Stimulated activated CD8-positive, alpha-beta memory T cell treated with anti-CD3 and anti-CD28 coated beads, Interleukin-12 subunit alpha, Interleukin-12 subunit beta, amount 100 ng/mL, for 24 hours (primary cell): ENCODE measurements at regions not wholly inside any gene's neighbourhood (a gene's known extent, or its start where the extent isn't known, plus 50 kb on each side); places are given as distances from the start of the nearest gene placed in this dataset.

Experiments
- DNase-seq: peaks from one replicate; pipeline ENCODE4 v3.0.0-alpha.2; 2020; ENCODE audit errors: extremely low read depth

- no peak for DNase-seq
Measured at GRCh38 chr15:69816522-69816921, 281.2 kb downstream of the TLE3 start.

- DNase-seq, result no peak
Measured at GRCh38 chr15:69818529-69818928, 279.2 kb downstream of the TLE3 start.

GRCh38 chr15:69819371-69819770, 278.3 kb downstream of the TLE3 start:
- no peak for DNase-seq

- DNase-seq, result no peak
Measured at GRCh38 chr15:69820819-69821218, 276.9 kb downstream of the TLE3 start.

- DNase-seq, result no peak
Measured at GRCh38 chr15:69823223-69823907, 274.4 kb downstream of the TLE3 start.

GRCh38 chr15:69824075-69824876, 273.4 kb downstream of the TLE3 start:
- no peak for DNase-seq

GRCh38 chr15:69824877-69825406, 272.8 kb downstream of the TLE3 start:
- DNase-seq, result no peak

- no peak for DNase-seq
Measured at GRCh38 chr15:69825941-69826818, 271.5 kb downstream of the TLE3 start.

- DNase-seq, result no peak
Measured at GRCh38 chr15:69826819-69827175, 270.9 kb downstream of the TLE3 start.

- no peak for DNase-seq
Measured at GRCh38 chr15:69827751-69828150, 270.0 kb downstream of the TLE3 start.

GRCh38 chr15:69828181-69828828, 269.4 kb downstream of the TLE3 start:
- no peak for DNase-seq

GRCh38 chr15:69829974-69830373, 267.7 kb downstream of the TLE3 start:
- no peak for DNase-seq

GRCh38 chr15:69830430-69830829, 267.3 kb downstream of the TLE3 start:
- no peak for DNase-seq

- DNase-seq, result no peak
Measured at GRCh38 chr15:69830876-69831275, 266.8 kb downstream of the TLE3 start.

- DNase-seq, result no peak
Measured at GRCh38 chr15:69834267-69834666, 263.4 kb downstream of the TLE3 start.

- DNase-seq, result no peak
Measured at GRCh38 chr15:69834761-69835160, 263.0 kb downstream of the TLE3 start.

GRCh38 chr15:69836048-69836447, 261.7 kb downstream of the TLE3 start:
- DNase-seq, result no peak

GRCh38 chr15:69836526-69837230, 261.0 kb downstream of the TLE3 start:
- no peak for DNase-seq

- no peak for DNase-seq
Measured at GRCh38 chr15:69838338-69838737, 259.4 kb downstream of the TLE3 start.

GRCh38 chr15:69838994-69839393, 258.7 kb downstream of the TLE3 start:
- no peak for DNase-seq
